GM10266 (cell line): ENCODE measurements at regions not wholly inside any gene's neighbourhood (a gene's known extent, or its start where the extent isn't known, plus 50 kb on each side); places are given as distances from the start of the nearest gene placed in this dataset.
"Not testable (repeated sequence)": the region's sequence is repeated elsewhere in the genome, so short reads cannot be mapped to it uniquely, and the experiment has no call there.

Experiments
- DNase-seq: peaks from one replicate; pipeline ENCODE4 v3.0.0; 2012; ENCODE audit errors: extremely low spot score
- TF ChIP-seq, protein P1 (sequence below): IDR thresholded peaks from 2 replicates; pipeline ENCODE4 v1.5.1; 2012; ENCODE audit warnings: mild to moderate bottlenecking, low read depth; ENCODE audit not compliant: control insufficient read depth, insufficient read depth; ENCODE audit errors: missing control alignments

GRCh38 chr2:126952216-126952615 is 53.5 kb downstream of the TEX51 start:
- TF ChIP-seq, protein P1, sequence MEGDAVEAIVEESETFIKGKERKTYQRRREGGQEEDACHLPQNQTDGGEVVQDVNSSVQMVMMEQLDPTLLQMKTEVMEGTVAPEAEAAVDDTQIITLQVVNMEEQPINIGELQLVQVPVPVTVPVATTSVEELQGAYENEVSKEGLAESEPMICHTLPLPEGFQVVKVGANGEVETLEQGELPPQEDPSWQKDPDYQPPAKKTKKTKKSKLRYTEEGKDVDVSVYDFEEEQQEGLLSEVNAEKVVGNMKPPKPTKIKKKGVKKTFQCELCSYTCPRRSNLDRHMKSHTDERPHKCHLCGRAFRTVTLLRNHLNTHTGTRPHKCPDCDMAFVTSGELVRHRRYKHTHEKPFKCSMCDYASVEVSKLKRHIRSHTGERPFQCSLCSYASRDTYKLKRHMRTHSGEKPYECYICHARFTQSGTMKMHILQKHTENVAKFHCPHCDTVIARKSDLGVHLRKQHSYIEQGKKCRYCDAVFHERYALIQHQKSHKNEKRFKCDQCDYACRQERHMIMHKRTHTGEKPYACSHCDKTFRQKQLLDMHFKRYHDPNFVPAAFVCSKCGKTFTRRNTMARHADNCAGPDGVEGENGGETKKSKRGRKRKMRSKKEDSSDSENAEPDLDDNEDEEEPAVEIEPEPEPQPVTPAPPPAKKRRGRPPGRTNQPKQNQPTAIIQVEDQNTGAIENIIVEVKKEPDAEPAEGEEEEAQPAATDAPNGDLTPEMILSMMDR = no peak
- no peak for DNase-seq

DNA sequence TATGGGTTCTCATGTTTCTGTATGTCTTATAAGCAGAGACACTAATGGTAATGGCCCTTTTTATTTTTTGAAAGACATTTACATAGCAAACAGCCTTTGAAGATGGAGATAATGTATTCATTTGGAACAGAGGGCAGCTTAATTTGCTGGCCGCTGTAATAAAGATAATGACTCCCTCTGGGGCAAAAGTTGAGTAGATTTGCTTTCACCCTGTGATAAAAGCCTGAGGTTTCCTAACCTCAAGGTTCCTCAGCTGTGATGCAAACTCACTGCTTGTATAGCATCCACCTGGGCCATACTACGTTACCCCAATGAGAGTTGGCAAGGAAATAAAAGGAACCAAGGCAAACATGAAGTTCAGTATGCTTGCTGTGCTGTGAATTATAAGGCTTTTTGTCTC is 54.8 kb downstream of the TEX51 start:
- TF ChIP-seq, protein P1 = no peak
- no peak for DNase-seq

DNA sequence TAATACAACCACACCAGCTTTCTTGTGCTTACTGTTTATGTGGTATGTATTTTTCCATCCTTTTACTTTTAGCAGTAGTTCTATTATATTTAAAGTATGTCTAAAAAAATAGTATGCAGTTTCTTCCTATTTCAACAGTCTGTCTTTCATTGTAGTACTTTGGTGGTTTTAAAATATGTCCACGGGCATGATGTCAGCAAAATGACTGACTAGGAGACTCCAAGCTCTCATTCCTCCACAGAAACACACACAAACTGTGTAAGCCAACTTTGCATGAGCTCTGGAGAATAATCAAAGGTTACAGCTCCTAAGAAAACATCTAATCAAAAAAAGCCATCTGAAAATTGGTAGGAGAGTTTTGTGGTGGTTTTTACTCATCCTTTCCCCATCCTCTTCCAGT is 56.1 kb downstream of the TEX51 start:
- no peak for DNase-seq
- TF ChIP-seq, protein P1 = no peak

- DNase-seq = not testable (repeated sequence)
These were observed 58.1 kb downstream of the TEX51 start for GRCh38 chr2:126956773-126957172.

DNA sequence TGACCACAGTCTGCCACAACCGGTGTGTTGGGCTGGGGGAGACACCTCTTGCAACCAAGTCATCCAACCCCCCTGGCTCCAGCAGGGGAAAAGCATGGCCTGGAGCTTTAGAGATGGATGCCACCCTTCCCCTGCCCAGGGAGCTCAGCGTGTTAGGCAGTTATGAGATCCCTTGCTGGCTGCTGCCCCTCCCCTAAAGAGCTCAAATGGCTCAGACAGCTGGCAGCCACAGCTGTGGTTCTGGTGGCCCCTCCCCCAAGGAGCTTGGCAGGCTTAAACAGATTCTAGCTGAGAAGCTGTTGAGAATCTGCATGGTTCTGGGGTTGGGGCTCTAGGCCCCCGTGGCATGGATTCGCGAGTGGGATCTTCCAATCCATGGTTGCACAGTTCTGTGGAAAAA is 64.7 kb downstream of the TEX51 start:
- TF ChIP-seq, protein P1 = no peak
- no peak for DNase-seq

DNA sequence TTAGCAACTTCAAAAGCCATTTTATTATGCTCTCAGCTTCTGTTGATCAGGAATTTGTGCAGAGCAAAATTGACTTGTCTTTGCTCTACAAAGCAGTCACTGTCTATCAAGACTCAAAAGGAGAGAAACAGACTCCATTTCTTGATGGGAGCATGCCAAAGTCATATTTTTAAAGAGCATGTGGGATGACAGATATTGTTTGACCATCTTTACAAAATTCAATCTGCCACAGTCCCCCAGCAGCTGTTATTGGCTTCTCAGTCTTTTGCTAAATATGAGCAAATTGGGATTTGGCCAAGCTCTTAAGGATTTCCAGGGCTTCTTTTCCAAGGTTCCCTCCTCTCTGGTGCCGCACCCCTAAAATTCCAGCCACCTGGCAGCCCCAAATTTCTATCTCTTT is 67.9 kb downstream of the TEX51 start:
- TF ChIP-seq, protein P1 = no peak
- no peak for DNase-seq

GRCh38 chr2:126970583-126970982 is 71.9 kb downstream of the TEX51 start:
- DNase-seq = no peak
- TF ChIP-seq, protein P1 = no peak

- TF ChIP-seq, protein P1 = no peak
- no peak for DNase-seq
These were observed 72.4 kb downstream of the TEX51 start for GRCh38 chr2:126971162-126971480.
